ENCODE measurements at regions not wholly inside any gene's neighbourhood (a gene's known extent, or its start where the extent isn't known, plus 50 kb on each side); places are given as distances from the start of the nearest gene placed in this dataset.

DNA sequence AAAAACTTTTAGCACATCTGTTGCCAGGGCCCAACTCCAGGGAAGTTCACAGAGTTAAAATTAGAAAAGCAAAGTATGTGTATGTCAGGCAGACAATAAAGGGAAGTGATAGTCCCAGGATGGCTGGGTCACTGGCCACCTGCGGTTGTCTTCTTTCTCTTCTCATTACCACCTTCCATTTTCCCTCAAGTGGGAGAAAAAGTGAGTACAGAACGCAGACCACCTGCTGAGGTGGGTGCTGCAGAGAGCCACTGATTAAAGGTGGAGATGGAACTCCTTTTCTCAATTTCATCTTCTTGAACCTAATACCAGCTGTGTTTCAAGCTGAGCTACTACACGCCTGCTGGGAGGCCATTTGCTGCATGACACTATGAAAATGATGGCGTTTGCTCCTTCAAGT is 88.8 kb upstream of the PDE4B start:
- Histone ChIP-seq H3K27me3 (replicated peaks) (no peaks in the 10 kb centered on the region), H3K27ac (no peak overlapping the region), H3K36me3 (replicated peaks) (no peaks in the 10 kb centered on the region), H3K4me3 (ENCODE audit: low read depth, low read length) (no peak overlapping the region)
- TF ChIP-seq, protein P1, sequence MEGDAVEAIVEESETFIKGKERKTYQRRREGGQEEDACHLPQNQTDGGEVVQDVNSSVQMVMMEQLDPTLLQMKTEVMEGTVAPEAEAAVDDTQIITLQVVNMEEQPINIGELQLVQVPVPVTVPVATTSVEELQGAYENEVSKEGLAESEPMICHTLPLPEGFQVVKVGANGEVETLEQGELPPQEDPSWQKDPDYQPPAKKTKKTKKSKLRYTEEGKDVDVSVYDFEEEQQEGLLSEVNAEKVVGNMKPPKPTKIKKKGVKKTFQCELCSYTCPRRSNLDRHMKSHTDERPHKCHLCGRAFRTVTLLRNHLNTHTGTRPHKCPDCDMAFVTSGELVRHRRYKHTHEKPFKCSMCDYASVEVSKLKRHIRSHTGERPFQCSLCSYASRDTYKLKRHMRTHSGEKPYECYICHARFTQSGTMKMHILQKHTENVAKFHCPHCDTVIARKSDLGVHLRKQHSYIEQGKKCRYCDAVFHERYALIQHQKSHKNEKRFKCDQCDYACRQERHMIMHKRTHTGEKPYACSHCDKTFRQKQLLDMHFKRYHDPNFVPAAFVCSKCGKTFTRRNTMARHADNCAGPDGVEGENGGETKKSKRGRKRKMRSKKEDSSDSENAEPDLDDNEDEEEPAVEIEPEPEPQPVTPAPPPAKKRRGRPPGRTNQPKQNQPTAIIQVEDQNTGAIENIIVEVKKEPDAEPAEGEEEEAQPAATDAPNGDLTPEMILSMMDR (IDR thresholded peaks at IDR 0.05; ENCODE audit: low read depth, low read length, missing control alignments), result no peak
- in situ Hi-C loops (cut with HindIII; ENCODE audit: low pct_ligation_motif_present, low sequenced_read_pairs), result no loop called here
- DNase-seq, result no peak

DNA sequence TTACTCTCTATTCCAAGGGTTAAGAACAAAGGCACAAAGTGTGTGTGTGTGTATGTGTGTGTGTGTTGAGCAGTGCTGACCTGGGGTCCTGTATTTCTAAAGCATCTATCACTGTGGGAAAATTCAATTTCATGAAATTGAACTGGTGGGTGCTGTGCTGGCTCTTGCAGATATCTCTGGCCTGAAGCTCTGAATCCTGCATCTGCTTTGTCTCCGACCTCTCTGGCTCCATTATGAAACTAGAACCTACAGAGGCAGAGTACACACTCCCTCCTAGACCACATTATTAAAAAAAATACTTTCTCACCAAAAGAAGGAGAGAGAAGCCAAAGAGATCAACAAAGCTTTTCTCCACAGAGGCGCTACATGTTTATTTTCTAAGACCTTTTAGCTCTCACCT is 88.4 kb upstream of the PDE4B start:
- H3K27me3 ChIP-seq (replicated peaks), result no peaks in the 10 kb centered on the region
- no peak overlapping the region for H3K4me3 ChIP-seq (ENCODE audit: low read depth, low read length)
- H3K27ac ChIP-seq, result no peak overlapping the region
- in situ Hi-C loops (cut with HindIII; ENCODE audit: low pct_ligation_motif_present, low sequenced_read_pairs), result no loop called here
- TF ChIP-seq, protein P1 (IDR thresholded peaks at IDR 0.05; ENCODE audit: low read depth, low read length, missing control alignments), result no peak
- no peak for DNase-seq
- H3K36me3 ChIP-seq (replicated peaks), result no peaks in the 10 kb centered on the region

DNA sequence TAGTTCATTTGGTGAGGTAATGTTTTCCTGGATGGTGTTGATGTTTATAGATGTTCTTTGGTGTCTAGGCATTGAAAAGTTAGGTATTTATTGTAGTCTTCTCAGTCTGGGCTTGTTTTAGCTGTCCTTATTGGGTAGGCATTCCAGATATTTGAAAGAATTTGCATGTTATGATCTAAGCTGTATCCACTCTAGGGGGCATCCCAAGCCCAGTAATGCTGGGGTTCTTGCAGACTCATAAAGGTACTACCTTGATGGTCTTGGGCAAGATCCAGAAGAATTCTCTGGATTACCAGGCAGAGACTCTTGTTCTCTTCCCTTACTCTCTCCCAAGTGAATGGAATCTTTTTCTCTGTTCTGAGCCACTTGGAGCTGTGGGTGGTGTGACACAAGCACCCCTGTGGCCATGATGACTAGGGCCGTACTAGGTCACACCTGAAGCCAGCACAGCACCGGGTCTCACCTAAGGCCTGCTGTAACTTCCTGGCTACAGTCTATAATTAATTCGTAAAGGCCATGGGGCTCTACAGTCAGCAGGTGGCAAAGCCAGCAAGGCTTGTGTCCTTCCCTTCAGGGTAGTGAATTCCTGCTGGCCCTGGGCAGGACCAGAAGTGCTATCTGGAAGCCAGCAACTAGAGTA is 74.8 kb upstream of the PDE4B start:
- H3K27me3 ChIP-seq (replicated peaks), result peaks cover 3% of the 10 kb centered on the region
- no peak overlapping the region for H3K4me3 ChIP-seq (ENCODE audit: low read depth, low read length)
- no peaks in the 10 kb centered on the region for H3K36me3 ChIP-seq (replicated peaks)
- no peak overlapping the region for H3K27ac ChIP-seq
- TF ChIP-seq, protein P1 (IDR thresholded peaks at IDR 0.05; ENCODE audit: low read depth, low read length, missing control alignments), result peak; percentile 51
- DNase-seq, result peak; percentile 39
- in situ Hi-C loops (cut with HindIII; ENCODE audit: low pct_ligation_motif_present, low sequenced_read_pairs), result no loop called here

DNA sequence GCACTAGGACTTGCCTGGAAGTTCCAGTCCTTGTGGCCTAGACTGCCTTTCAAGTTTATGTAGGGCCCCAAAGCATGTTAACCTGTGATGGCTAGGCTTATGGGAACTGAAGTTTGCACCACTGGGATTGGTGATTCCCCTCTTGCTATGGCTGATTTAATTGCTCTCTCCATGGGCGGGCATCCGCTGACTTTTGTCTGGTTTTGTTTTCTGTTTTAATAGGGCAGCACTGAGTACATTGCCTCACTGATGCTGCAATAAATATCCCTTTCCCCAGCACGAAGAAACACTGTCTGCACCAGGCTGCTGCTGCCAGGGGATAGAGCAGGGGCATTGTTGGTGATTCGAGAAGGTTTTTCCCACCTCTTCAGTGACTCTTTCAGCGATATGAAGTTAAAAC is 73.3 kb upstream of the PDE4B start:
- Histone ChIP-seq H3K36me3 (replicated peaks) (no peaks in the 10 kb centered on the region), H3K27ac (no peak overlapping the region), H3K27me3 (replicated peaks) (peaks cover 3% of the 10 kb centered on the region), H3K4me3 (ENCODE audit: low read depth, low read length) (no peak overlapping the region)
- in situ Hi-C loops (cut with HindIII; ENCODE audit: low pct_ligation_motif_present, low sequenced_read_pairs), result no loop called here
- DNase-seq, result no peak
- TF ChIP-seq, protein P1 (IDR thresholded peaks at IDR 0.05; ENCODE audit: low read depth, low read length, missing control alignments), result no peak

DNA sequence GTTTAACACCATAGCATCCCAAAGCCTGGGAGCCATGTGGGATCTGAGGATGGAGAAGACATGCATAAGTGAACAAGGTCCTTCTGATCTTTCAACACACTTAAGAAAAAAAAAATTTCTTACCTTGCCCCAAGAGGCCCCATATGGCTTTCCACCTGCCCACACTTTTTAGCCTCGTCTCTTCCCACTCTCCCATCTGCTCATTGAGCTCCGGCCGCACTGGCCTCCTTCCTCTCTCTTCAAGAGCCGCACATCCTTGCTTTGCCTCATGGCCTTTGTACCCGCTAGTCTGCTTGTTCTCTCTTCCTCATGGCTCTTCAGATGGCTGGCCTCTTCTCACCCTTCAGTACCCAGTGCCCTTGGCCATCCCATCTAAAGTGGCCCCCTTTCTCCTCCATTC is 70.2 kb upstream of the PDE4B start:
- TF ChIP-seq, protein P1 (IDR thresholded peaks at IDR 0.05; ENCODE audit: low read depth, low read length, missing control alignments), result no peak
- no peaks in the 10 kb centered on the region for H3K36me3 ChIP-seq (replicated peaks)

DNA sequence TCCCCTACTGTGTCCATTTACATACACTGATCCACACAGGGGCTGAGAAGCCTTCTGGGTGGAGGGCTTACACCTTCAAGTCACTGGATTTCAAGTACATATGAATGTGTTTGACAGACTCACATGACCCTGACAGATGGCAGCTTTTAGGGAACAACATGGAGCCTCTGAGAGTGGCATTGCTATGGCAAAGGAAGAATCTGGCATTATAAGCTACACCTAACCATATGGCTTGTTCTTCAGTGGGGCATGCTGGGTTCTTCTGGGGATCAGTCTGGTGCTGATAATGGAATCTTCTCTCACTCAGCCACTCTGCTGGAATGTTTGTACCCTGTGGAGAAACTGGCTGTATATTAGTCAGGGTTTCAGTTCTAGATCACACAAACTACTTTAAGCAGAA is 68.5 kb upstream of the PDE4B start:
- in situ Hi-C loops (cut with HindIII; ENCODE audit: low pct_ligation_motif_present, low sequenced_read_pairs), result no loop called here
- TF ChIP-seq, protein P1 (IDR thresholded peaks at IDR 0.05; ENCODE audit: low read depth, low read length, missing control alignments), result no peak
- H3K4me3 ChIP-seq (ENCODE audit: low read depth, low read length), result no peak overlapping the region
- H3K27ac ChIP-seq, result no peak overlapping the region
- H3K36me3 ChIP-seq (replicated peaks), result no peaks in the 10 kb centered on the region
- DNase-seq, result no peak
- H3K27me3 ChIP-seq (replicated peaks), result no peaks in the 10 kb centered on the region

More for the DNA sequence above, 70.2 kb upstream of the PDE4B start:
- no peaks in the 10 kb centered on the region for H3K27me3 ChIP-seq (replicated peaks)
- no peak for DNase-seq
- H3K4me3 ChIP-seq (ENCODE audit: low read depth, low read length), result no peak overlapping the region
- in situ Hi-C loops (cut with HindIII; ENCODE audit: low pct_ligation_motif_present, low sequenced_read_pairs), result no loop called here
- no peak overlapping the region for H3K27ac ChIP-seq
